K562 (cell line): ENCODE measurements at regions not wholly inside any gene's neighbourhood (a gene's known extent, or its start where the extent isn't known, plus 50 kb on each side); places are given as distances from the start of the nearest gene placed in this dataset.

Experiments used
- ATAC-seq: fragments of 200-7000 bp; cut with Tn5 transposase; 3 replicates; pipeline ENCODE4 v1.9.1; 2020; ENCODE audit warnings: moderate library complexity
- BruUV-seq: library from RNA; stranded (reverse); fragments of 400-500 nt; replicated peaks from 2 replicates; lab custom pipeline; 2021; lab: Mats Ljungman, UMichigan
- CTCF ChIA-PET: fragments of 300-600 bp; formaldehyde crosslinking; extraction: SDS; loops from one replicate; lab custom pipeline; 2021; ENCODE audit warnings: low intra/inter-chr PET ratio; lab: Yijun Ruan, JAX
- POLR2A ChIA-PET: fragments of 300-600, 350-650 bp; sonication (Branson Sonifier 250); formaldehyde crosslinking; extraction: SDS; loops from one replicate; lab custom pipeline; 2021; ENCODE audit warnings: antibody characterized with exemption, inconsistent platforms; lab: Yijun Ruan, JAX
- DNase-seq, 4 experiments: peaks; one replicate each; pipeline versions ENCODE4 v3.0.0 to v3.0.0-alpha.2; 2011 to 2018; ENCODE audit warnings: low spot score in 3 of 4, mixed read lengths in 3 of 4; ENCODE audit errors: extremely low read depth in 1 of 4
- FAIRE-seq: peaks from 2 replicates; lab custom pipeline; 2011; peaks lifted over from hg19 to GRCh38; lab: Jason Lieb, UNC
- H2AFZ ChIP-seq: 2 replicates; pipeline ENCODE4 v1.6.0; 2011; ENCODE audit warnings: low read depth, low read length, control low read depth, inconsistent platforms
- H3K27ac ChIP-seq: fragments of 200-600 bp; 3 replicates; pipeline ENCODE4 v1.8.0; 2011; ENCODE audit warnings: low read depth, mild to moderate bottlenecking, control low read depth, inconsistent platforms, low read length, moderate library complexity, mixed read lengths; ENCODE audit errors: extremely low read depth
- H3K27me3 ChIP-seq, 2 experiments: fragments of 300-600 bp in 1 of 2; 2 replicates in 1 of 2; 3 replicates in 1 of 2; pipeline versions ENCODE4 v1.6.0 to v1.8.0; 2011; ENCODE audit warnings: inconsistent platforms in 2 of 2, low read length in 2 of 2, mild to moderate bottlenecking in 1 of 2, mixed read lengths in 1 of 2, moderate library complexity in 1 of 2; ENCODE audit not compliant: control insufficient read depth in 2 of 2, insufficient read depth in 2 of 2
- H3K36me3 ChIP-seq: fragments of 300-600 bp; 3 replicates; pipeline ENCODE4 v1.8.0; 2011; ENCODE audit warnings: mild to moderate bottlenecking, low read length, inconsistent platforms; ENCODE audit not compliant: control insufficient read depth, insufficient read depth
- H3K4me1 ChIP-seq, 2 experiments: fragments of 200-600 bp in 1 of 2; replicated peaks in 1 of 2; 2 replicates in 1 of 2; 3 replicates in 1 of 2; pipeline versions ENCODE4 v1.5.1 to v1.8.0; 2011; ENCODE audit warnings: inconsistent platforms in 2 of 2, low read length in 2 of 2, mild to moderate bottlenecking in 1 of 2, mixed read lengths in 1 of 2, moderate library complexity in 1 of 2; ENCODE audit not compliant: control insufficient read depth in 2 of 2, insufficient read depth in 2 of 2
- H3K4me2 ChIP-seq: 2 replicates; pipeline ENCODE4 v1.6.1; 2011; ENCODE audit warnings: low read length, control low read depth, inconsistent platforms, mixed read lengths; ENCODE audit not compliant: insufficient read depth
- H3K4me3 ChIP-seq: fragments of 200-600 bp; sonication (generic), shearing (Covaris generic); 2 replicates; pipeline ENCODE4 v1.5.1; 2016; ENCODE audit warnings: control low read depth, inconsistent platforms
- H3K79me2 ChIP-seq: fragments of 200-600 bp; 3 replicates; pipeline ENCODE4 v1.8.0; 2011; ENCODE audit warnings: low read length, inconsistent platforms; ENCODE audit not compliant: control insufficient read depth, insufficient read depth
- H3K9ac ChIP-seq, 2 experiments: 2 replicates each; pipeline versions ENCODE4 v1.6.0 to v1.6.1; 2011; ENCODE audit warnings: low read depth in 2 of 2, low read length in 2 of 2, control low read depth in 1 of 2, inconsistent platforms in 1 of 2, mild to moderate bottlenecking in 1 of 2, mixed read lengths in 1 of 2; ENCODE audit not compliant: insufficient read depth in 1 of 2
- H3K9me1 ChIP-seq: one replicate; pipeline ENCODE4 v1.6.0; 2011; ENCODE audit warnings: inconsistent platforms, mild to moderate bottlenecking, low read length, moderate library complexity; ENCODE audit not compliant: control insufficient read depth, insufficient read depth
- H3K9me3 ChIP-seq: replicated peaks from 2 replicates; pipeline ENCODE4 v1.5.1; 2011; ENCODE audit warnings: low read depth, low read length, inconsistent platforms; ENCODE audit not compliant: control insufficient read depth, insufficient read depth
- H4K20me1 ChIP-seq: replicated peaks from 2 replicates; pipeline ENCODE4 v1.6.1; 2011; ENCODE audit warnings: low read length, inconsistent platforms, mixed read lengths; ENCODE audit not compliant: control insufficient read depth, insufficient read depth
- CBFA2T3 ChIP-seq: fragments of 450-650 bp; IDR thresholded peaks from 2 replicates; pipeline ENCODE4 v1.6.1; 2017
- CSDE1 ChIP-seq, 2 experiments: fragments of 450-650 bp; IDR thresholded peaks; 2 replicates each; pipeline ENCODE4 v1.6.1; 2016; ENCODE audit warnings: mild to moderate bottlenecking in 1 of 2
- HDAC1 ChIP-seq, 2 experiments: fragments of 450-650 bp; IDR thresholded peaks; 2 replicates each; pipeline ENCODE4 v1.6.1; 2016 to 2017; ENCODE audit warnings: inconsistent platforms in 1 of 2, mild to moderate bottlenecking in 1 of 2, moderate library complexity in 1 of 2
- MCM5 ChIP-seq: fragments of 450-650 bp; IDR thresholded peaks from 2 replicates; pipeline ENCODE4 v1.6.1; 2016; ENCODE audit warnings: low read depth
- NR4A1 ChIP-seq, 2 experiments: fragments of 250-450 bp in 1 of 2; fragments of 450-650 bp in 1 of 2; sonication (Bioruptor Pico) in 1 of 2; IDR thresholded peaks; 2 replicates each; pipeline versions ENCODE4 v1.4.0 to v1.6.1; 2016 to 2020; ENCODE audit warnings: mild to moderate bottlenecking in 2 of 2, missing compliant biosample characterization in 1 of 2, missing genetic modification characterization in 1 of 2, moderate library complexity in 1 of 2
- WGBS: fragments of 100-300 bp; shearing (Covaris generic); methylation state at CpG from one replicate; pipeline ENCODE4 v1.1.6; 2016; ENCODE audit warnings: low coverage, mixed read lengths; ENCODE audit not compliant: insufficient coverage; ENCODE audit errors: missing lambda C conversion rate; 5-methylcytosine and 5-hydroxymethylcytosine counted together
- in situ Hi-C: fragments of 300-500 bp; cut with MboI; formaldehyde crosslinking; loops from 4 replicates; pipeline ENCODE4 v1.15.0; 2018; ENCODE audit warnings: inconsistent platforms, mixed read lengths
- intact Hi-C: fragments of 100-400 bp; cut with micrococcal nuclease; formaldehyde crosslinking; loops from 2 replicates; pipeline ENCODE4 v1.14.2; 2022
- TF ChIP-seq, protein P1 (sequence below): fragments of 200-800 bp; sonication (Bioruptor generic); IDR thresholded peaks from 2 replicates; pipeline ENCODE4 v1.6.1; 2017; ENCODE audit warnings: missing genetic modification characterization, missing compliant biosample characterization

DNA sequence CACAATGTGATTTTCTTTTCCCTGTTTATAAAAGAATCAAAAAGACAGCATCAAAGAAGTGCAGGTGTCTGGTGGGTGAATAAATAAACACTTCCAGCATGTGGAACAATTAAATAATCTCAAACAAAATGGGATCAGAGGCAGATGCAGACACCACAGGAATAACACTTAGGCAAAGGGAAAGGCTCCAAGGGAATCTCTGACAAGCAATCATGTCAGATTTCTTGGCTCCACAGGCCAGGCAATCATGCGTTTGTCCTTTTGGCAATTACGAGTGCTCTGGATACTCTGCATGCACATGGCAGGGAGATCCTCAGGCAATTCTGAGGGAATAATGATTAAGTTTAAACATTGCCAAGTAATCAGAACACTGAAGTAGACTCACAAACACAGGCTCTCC lies 403.5 kb upstream of the LUZP2 start (continued):
- no peak for TF ChIP-seq NR4A1 (CRISPR knock-in tag; IDR thresholded peaks at IDR 0.05)
- TF ChIP-seq NR4A1 (tag; IDR thresholded peaks at IDR 0.05), result no peak
- TF ChIP-seq CSDE1 (IDR thresholded peaks at IDR 0.05), result no peak
- TF ChIP-seq, protein P1, sequence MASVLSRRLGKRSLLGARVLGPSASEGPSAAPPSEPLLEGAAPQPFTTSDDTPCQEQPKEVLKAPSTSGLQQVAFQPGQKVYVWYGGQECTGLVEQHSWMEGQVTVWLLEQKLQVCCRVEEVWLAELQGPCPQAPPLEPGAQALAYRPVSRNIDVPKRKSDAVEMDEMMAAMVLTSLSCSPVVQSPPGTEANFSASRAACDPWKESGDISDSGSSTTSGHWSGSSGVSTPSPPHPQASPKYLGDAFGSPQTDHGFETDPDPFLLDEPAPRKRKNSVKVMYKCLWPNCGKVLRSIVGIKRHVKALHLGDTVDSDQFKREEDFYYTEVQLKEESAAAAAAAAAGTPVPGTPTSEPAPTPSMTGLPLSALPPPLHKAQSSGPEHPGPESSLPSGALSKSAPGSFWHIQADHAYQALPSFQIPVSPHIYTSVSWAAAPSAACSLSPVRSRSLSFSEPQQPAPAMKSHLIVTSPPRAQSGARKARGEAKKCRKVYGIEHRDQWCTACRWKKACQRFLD (CRISPR knock-in tag), result no peak
- no peak for TF ChIP-seq MCM5

DNA sequence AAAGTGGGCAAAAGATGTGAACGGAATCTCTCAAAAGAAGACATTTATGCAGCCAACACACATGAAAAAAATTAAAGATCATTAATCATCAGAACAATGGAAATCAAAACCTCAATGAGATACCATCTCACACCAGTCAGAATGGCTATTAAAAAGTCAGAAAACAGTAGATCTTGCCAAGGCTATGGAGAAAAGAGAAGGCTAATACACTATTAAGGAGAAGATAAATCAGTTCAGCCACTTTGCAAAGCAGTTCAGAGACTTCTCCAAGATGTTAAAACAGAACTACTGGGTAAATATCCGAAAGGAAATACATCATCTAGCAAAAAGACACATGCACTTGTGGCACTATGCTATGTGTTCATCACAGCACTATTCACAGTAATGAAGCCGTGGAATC lies 388.2 kb upstream of the LUZP2 start:
- Histone ChIP-seq H3K4me3 (no peak overlapping the region), H3K36me3 (no peaks in the 10 kb centered on the region), H3K9me1 (no peaks in the 10 kb centered on the region), H4K20me1 (no peaks in the 10 kb centered on the region), H3K4me2 (no peak overlapping the region), H3K9me3 (no peaks in the 10 kb centered on the region), H3K27ac (no peak overlapping the region), H3K79me2 (no peaks in the 10 kb centered on the region), H3K27me3 (no peaks in the 10 kb centered on the region), H2AFZ (no peak overlapping the region), H3K4me1 (no peaks in the 10 kb centered on the region), H3K9ac (no peak overlapping the region)
- FAIRE-seq (no peak), DNase-seq (no peak), ATAC-seq (no peak)
- BruUV-seq, result no TSS peak
- intact Hi-C loops (no loop called here), in situ Hi-C loops (no loop called here)
- POLR2A ChIA-PET, result no interaction called here
- CTCF ChIA-PET, result no interaction called here
- TF ChIP-seq CBFA2T3, result no peak
- TF ChIP-seq HDAC1 (IDR thresholded peaks at IDR 0.05), result no peak
- whole genome bisulfite sequencing, result 0% methylated on average over 3 of the region's 3 CpGs
